GM18873 (cell line): ENCODE measurements at regions not wholly inside any gene's neighbourhood (a gene's known extent, or its start where the extent isn't known, plus 50 kb on each side); places are given as distances from the start of the nearest gene placed in this dataset.
A peak's percentile ranks its signal among the peaks of the same experiment; 100 is the strongest.
"Not testable (repeated sequence)": the region's sequence is repeated elsewhere in the genome, so short reads cannot be mapped to it uniquely, and the experiment has no call there.

Experiments used
- ATAC-seq: cut with Tn5 transposase; IDR thresholded peaks from one replicate; pipeline ENCODE4 v1.9.1; 2021; ENCODE audit warnings: mild to moderate bottlenecking, moderate library complexity, moderate number of reproducible peaks; ENCODE audit not compliant: unreplicated experiment, low FRiP score

- no peak for ATAC-seq
Measured at GRCh38 chrX:26909728-26910127, 553.4 kb downstream of the PPP4R3C start.

GRCh38 chrX:26908218-26908617, 554.9 kb downstream of the PPP4R3C start:
- no peak for ATAC-seq

GRCh38 chrX:26889574-26889973, 573.6 kb downstream of the PPP4R3C start:
- ATAC-seq, result no peak

GRCh38 chrX:26873736-26874135, 589.4 kb downstream of the PPP4R3C start:
- ATAC-seq, result no peak

- ATAC-seq, result no peak
Measured at GRCh38 chrX:26871967-26872366, 591.2 kb downstream of the PPP4R3C start.

GRCh38 chrX:26851981-26852380, 611.2 kb downstream of the PPP4R3C start:
- ATAC-seq, result no peak

GRCh38 chrX:26848511-26848910, 614.6 kb downstream of the PPP4R3C start:
- ATAC-seq, result no peak

- no peak for ATAC-seq
Measured at GRCh38 chrX:26845056-26845455, 618.1 kb downstream of the PPP4R3C start.

- ATAC-seq, result no peak
Measured at GRCh38 chrX:26822448-26822847, 606.5 kb downstream of the MAGEB5 start.

- ATAC-seq, result no peak
Measured at GRCh38 chrX:26789751-26790150, 573.8 kb downstream of the MAGEB5 start.

- no peak for ATAC-seq
Measured at GRCh38 chrX:26788402-26788998, 572.5 kb downstream of the MAGEB5 start.

- ATAC-seq, result peak; percentile 80
Measured at GRCh38 chrX:26783512-26784225, 567.7 kb downstream of the MAGEB5 start.

GRCh38 chrX:26778320-26778888, 562.4 kb downstream of the MAGEB5 start:
- no peak for ATAC-seq

- ATAC-seq, result no peak
Measured at GRCh38 chrX:26762253-26762652, 546.3 kb downstream of the MAGEB5 start.

GRCh38 chrX:26755760-26756159, 539.8 kb downstream of the MAGEB5 start:
- ATAC-seq, result not testable (repeated sequence)

GRCh38 chrX:26747877-26748276, 531.9 kb downstream of the MAGEB5 start:
- no peak for ATAC-seq

- ATAC-seq, result no peak
Measured at GRCh38 chrX:26722666-26723428, 506.9 kb downstream of the MAGEB5 start.

- ATAC-seq, result no peak
Measured at GRCh38 chrX:26672571-26672970, 456.6 kb downstream of the MAGEB5 start.

GRCh38 chrX:26670521-26670920, 454.6 kb downstream of the MAGEB5 start:
- no peak for ATAC-seq

- no peak for ATAC-seq
Measured at GRCh38 chrX:26664919-26665318, 448.9 kb downstream of the MAGEB5 start.

- no peak for ATAC-seq
Measured at GRCh38 chrX:26653050-26653449, 437.1 kb downstream of the MAGEB5 start.
